ENCODE measurements at regions not wholly inside any gene's neighbourhood (a gene's known extent, or its start where the extent isn't known, plus 50 kb on each side); places are given as distances from the start of the nearest gene placed in this dataset.

DNA sequence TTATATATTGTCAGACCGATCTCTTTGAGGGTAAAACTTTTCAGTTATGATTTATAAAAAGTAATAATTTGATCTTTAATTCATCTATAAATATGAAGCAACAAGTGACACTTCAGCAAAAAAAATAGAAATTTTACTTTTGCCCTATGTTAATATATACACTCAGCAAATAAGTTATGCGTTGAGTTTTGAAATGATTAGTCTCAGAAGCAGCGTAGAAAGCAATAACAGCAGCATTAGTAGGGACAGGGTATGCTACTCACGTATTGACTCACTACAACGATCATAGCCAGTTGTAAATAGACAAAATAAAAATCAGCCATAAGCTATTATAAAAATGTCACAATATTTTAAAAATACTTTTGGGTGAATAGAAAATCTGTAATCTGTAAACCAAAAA is 1229.2 kb downstream of the ADGRL3 start:
- TF ChIP-seq, protein P1, sequence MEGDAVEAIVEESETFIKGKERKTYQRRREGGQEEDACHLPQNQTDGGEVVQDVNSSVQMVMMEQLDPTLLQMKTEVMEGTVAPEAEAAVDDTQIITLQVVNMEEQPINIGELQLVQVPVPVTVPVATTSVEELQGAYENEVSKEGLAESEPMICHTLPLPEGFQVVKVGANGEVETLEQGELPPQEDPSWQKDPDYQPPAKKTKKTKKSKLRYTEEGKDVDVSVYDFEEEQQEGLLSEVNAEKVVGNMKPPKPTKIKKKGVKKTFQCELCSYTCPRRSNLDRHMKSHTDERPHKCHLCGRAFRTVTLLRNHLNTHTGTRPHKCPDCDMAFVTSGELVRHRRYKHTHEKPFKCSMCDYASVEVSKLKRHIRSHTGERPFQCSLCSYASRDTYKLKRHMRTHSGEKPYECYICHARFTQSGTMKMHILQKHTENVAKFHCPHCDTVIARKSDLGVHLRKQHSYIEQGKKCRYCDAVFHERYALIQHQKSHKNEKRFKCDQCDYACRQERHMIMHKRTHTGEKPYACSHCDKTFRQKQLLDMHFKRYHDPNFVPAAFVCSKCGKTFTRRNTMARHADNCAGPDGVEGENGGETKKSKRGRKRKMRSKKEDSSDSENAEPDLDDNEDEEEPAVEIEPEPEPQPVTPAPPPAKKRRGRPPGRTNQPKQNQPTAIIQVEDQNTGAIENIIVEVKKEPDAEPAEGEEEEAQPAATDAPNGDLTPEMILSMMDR (IDR thresholded peaks at IDR 0.05; ENCODE audit: insufficient read depth, low read depth, low read length): no peak
- DNase-seq (ENCODE audit: low read depth): no peak
- H3K4me3 ChIP-seq (ENCODE audit: low read depth, low read length): no peak overlapping the region

- no peak for DNase-seq (ENCODE audit: low read depth)
- H3K4me3 ChIP-seq (ENCODE audit: low read depth, low read length): no peak overlapping the region
- TF ChIP-seq, protein P1 (IDR thresholded peaks at IDR 0.05; ENCODE audit: insufficient read depth, low read depth, low read length): no peak
Measured at GRCh38 chr4:62415256-62415655, 1215.1 kb downstream of the ADGRL3 start.

- DNase-seq (ENCODE audit: low read depth): no peak
- TF ChIP-seq, protein P1 (IDR thresholded peaks at IDR 0.05; ENCODE audit: insufficient read depth, low read depth, low read length): no peak
- H3K4me3 ChIP-seq (ENCODE audit: low read depth, low read length): no peak overlapping the region
Measured at GRCh38 chr4:62414563-62414962, 1214.4 kb downstream of the ADGRL3 start.

DNA sequence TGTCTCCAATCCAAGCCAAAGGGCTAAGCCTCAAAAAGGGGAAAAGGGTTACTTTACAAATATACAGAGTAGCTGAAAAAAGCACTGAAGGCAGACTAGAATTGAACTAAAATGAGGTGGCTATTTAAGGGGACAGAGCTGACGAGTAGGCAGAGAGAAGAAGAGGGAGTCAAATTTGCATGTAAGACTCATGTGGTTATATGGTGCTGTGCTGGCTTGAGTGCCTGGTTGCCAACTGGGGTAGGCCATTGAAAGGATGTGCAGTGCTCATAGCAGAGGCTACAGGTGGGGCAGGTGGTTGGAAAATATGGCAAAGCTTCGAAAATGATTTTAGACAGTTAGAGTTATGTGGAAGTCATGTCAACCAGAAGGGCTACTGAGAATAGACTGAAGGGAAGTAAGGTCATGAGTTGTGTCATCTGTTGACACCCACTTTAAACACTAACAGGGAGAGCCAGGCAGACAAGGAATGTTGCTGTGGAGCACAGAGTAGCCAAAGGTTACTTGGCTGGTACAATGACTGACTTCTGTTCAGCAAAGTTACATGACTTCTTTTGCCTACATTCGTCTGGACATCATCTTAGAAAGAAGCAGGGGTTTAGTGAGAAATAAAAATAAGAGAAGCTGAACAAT is 1210.4 kb downstream of the ADGRL3 start:
- TF ChIP-seq, protein P1 (IDR thresholded peaks at IDR 0.05; ENCODE audit: insufficient read depth, low read depth, low read length): no peak
- no peak overlapping the region for H3K4me3 ChIP-seq (ENCODE audit: low read depth, low read length)
- DNase-seq (ENCODE audit: low read depth): no peak

DNA sequence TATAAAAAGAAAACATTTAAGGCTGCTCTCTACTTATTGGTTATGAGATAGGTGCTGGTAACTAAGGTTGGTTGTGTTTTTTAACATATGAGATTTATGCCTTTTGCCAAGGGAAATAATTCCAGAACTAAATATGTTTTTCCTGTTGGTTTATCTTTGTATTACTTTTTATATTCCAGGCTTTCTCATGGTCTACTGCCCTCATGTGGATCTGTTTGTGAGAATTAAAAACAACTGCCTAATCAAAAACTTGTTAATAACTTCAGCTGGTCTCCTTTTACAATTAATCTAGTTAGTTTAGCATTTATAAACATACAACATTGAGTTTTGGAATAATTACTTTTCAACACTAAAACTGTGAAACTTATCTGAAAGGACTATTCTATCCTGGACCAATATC is 1208.3 kb downstream of the ADGRL3 start:
- TF ChIP-seq, protein P1 (IDR thresholded peaks at IDR 0.05; ENCODE audit: insufficient read depth, low read depth, low read length): no peak

GRCh38 chr4:62407534-62407933 is 1207.4 kb downstream of the ADGRL3 start:
- TF ChIP-seq, protein P1 (IDR thresholded peaks at IDR 0.05; ENCODE audit: insufficient read depth, low read depth, low read length): no peak
- H3K4me3 ChIP-seq (ENCODE audit: low read depth, low read length): no peak overlapping the region
- DNase-seq (ENCODE audit: low read depth): no peak

More for the DNA sequence above, 1208.3 kb downstream of the ADGRL3 start:
- no peak overlapping the region for H3K4me3 ChIP-seq (ENCODE audit: low read depth, low read length)
- no peak for DNase-seq (ENCODE audit: low read depth)
